Pancreas (tissue), 10 donors: ENCODE measurements at regions not wholly inside any gene's neighbourhood (a gene's known extent, or its start where the extent isn't known, plus 50 kb on each side); places are given as distances from the start of the nearest gene placed in this dataset.
A peak's percentile ranks its signal among the peaks of the same experiment; 100 is the strongest.

ENCODE experiments used
- ATAC-seq, 4 donors: fragments of 200-7000 bp; cut with Tn5 transposase; one replicate each; pipeline versions ENCODE4 v1.8.0 to v1.9.1; 2020; ENCODE audit warnings: mild to moderate bottlenecking in 4 of 4, moderate library complexity in 4 of 4
- DNase-seq, 6 donors: peaks; one replicate each; pipeline ENCODE4 v3.0.0-alpha.2; 2020
- FAIRE-seq: peaks from 2 replicates; lab custom pipeline; 2012; peaks lifted over from hg19 to GRCh38; lab: Jason Lieb, UNC
- H3K27ac ChIP-seq, 4 donors: fragments of 200-600 bp; sonication (generic); 1 replicate in 3 of 4; 2 replicates in 1 of 4; pipeline versions ENCODE4 v1.5.0 to v1.8.0; 2020
- H3K27me3 ChIP-seq, 4 donors: fragments of 200-600 bp; one replicate each; pipeline ENCODE4 v1.8.0; 2021
- H3K36me3 ChIP-seq, 3 donors: fragments of 200-600 bp; sonication (generic) in 1 of 3; one replicate each; pipeline versions ENCODE4 v1.5.0 to v1.8.0; 2020 to 2021
- H3K4me1 ChIP-seq, 3 donors: fragments of 200-600 bp; one replicate each; pipeline ENCODE4 v1.8.0; 2021
- H3K4me3 ChIP-seq, 4 donors: fragments of 200-600 bp; sonication (generic) in 2 of 4; one replicate each; pipeline versions ENCODE4 v1.5.0 to v1.8.0; 2020 to 2021
- H3K9me3 ChIP-seq, 4 donors: fragments of 200-600 bp; one replicate each; pipeline ENCODE4 v1.8.0; 2021
- CTCF ChIP-seq, 4 donors: fragments of 200-600 bp; sonication (generic) in 3 of 4; IDR thresholded peaks; one replicate each; pipeline versions ENCODE4 v1.5.0 to v1.8.0; 2021; ENCODE audit warnings: antibody characterized with exemption in 4 of 4
- WGBS, 2 donors: extraction: QIAGEN DNeasy Blood & Tissue Kit; methylation state at CpG; one replicate each; pipeline ENCODE4 v1.1.7; 2013; 5-methylcytosine and 5-hydroxymethylcytosine counted together
- intact Hi-C, 3 donors: fragments of 100-400 bp; cut with DNase I; formaldehyde crosslinking; loops; one replicate each; pipeline versions ENCODE4 v1.11.1 to v1.14.2; 2022
- donor health status: healthy with polysubstance abuse.
- donor health status: DM: no; HTN: no; CAD: no; lungs with moderate emphysema.
- donor health status: DM: no; HTN: no; CAD: no.
- donor health status: control.
- donor health status: control.
- donor health status: Bipolar disorder and iron deficiency.
- donor health status: DM: yes; HTN: yes; CAD: no.
- donor health status: DM: no; HTN: no; CAD: no.
- donor health status: DM: no; HTN: no; CAD: no.
- donor health status: DM: yes; HTN: yes; CAD: no.

GRCh38 chrX:44401151-44401550 is 57.7 kb upstream of the EFHC2 start:
- no peak for FAIRE-seq
- WGBS, 2 donors: 72 to 76% methylated on average over 4 of the region's 4 CpGs
- Histone ChIP-seq H3K4me1 (no peaks in the 10 kb centered on the region), H3K27me3 (peaks cover 0 to 3% (median 0%) of the 10 kb centered on the region in 4 donors), H3K4me3 (no peak overlapping the region), H3K27ac (no peak overlapping the region), H3K9me3 (no peaks in the 10 kb centered on the region), H3K36me3 (no peaks in the 10 kb centered on the region)
- ATAC-seq: no peak
- intact Hi-C loops: no loop called here
- TF ChIP-seq CTCF (IDR thresholded peaks at IDR 0.05): no peak
- DNase-seq: no peak

- Histone ChIP-seq H3K9me3 (no peaks in the 10 kb centered on the region), H3K27ac (no peak overlapping the region), H3K4me3 (no peak overlapping the region), H3K4me1 (no peaks in the 10 kb centered on the region), H3K36me3 (no peaks in the 10 kb centered on the region), H3K27me3 (peaks cover 0 to 3% (median 0%) of the 10 kb centered on the region in 4 donors)
- ATAC-seq (no peak), DNase-seq (no peak), FAIRE-seq (peak; percentile 66)
- WGBS, 2 donors: 31 to 39% methylated on average over 4 of the region's 4 CpGs
- intact Hi-C loops: no loop called here
- TF ChIP-seq CTCF (IDR thresholded peaks at IDR 0.05): no peak
Observed at GRCh38 chrX:44400588-44400987, 57.1 kb upstream of the EFHC2 start.

GRCh38 chrX:44400161-44400560 is 56.7 kb upstream of the EFHC2 start:
- no peaks in the 10 kb centered on the region for H3K4me1 ChIP-seq
- intact Hi-C loops: no loop called here
- H3K4me3 ChIP-seq: no peak overlapping the region
- WGBS, 2 donors: 61 to 85% methylated on average over 4 of the region's 4 CpGs
- H3K36me3 ChIP-seq: no peaks in the 10 kb centered on the region
- FAIRE-seq (no peak), ATAC-seq (no peak), DNase-seq (no peak)
- H3K27ac ChIP-seq: no peak overlapping the region
- no peaks in the 10 kb centered on the region for H3K9me3 ChIP-seq
- TF ChIP-seq CTCF (IDR thresholded peaks at IDR 0.05): no peak
- peaks cover 0 to 3% (median 0%) of the 10 kb centered on the region in 4 donors for H3K27me3 ChIP-seq
